ACHN (cell line): ENCODE measurements at regions not wholly inside any gene's neighbourhood (a gene's known extent, or its start where the extent isn't known, plus 50 kb on each side); places are given as distances from the start of the nearest gene placed in this dataset.
"Not testable (repeated sequence)": the region's sequence is repeated elsewhere in the genome, so short reads cannot be mapped to it uniquely, and the experiment has no call there.

Experiments
- DNase-seq: peaks from one replicate; pipeline ENCODE4 v3.0.0-alpha.2; 2015
- in situ Hi-C: cut with HindIII; loops from 2 replicates; pipeline ENCODE4 v1.10.0; 2017; ENCODE audit warnings: low sequenced_read_pairs, low pct_ligation_motif_present, low pct_unique_long_range_greater_than_20kb

DNA sequence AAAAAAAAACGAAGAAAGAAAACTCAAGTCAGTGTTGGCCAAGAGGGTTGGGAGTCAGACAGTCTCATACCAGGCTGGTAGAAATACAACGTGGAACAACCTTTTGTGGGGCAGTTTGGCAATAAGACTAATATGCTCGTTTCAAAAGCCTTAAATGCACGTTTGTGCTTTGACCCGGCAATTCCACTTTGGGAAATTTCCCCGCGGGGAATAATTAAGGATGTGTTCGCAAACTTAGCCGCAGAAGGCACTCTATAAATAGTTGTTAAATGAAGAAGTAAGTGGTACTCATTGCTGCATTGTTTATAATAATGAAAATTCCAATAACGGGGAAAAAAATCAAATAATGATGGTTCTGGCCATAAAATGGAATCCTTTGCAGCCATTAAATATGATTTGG lies 664.8 kb upstream of the EEF2KMT start:
- in situ Hi-C loops: no loop called here
- no peak for DNase-seq

DNA sequence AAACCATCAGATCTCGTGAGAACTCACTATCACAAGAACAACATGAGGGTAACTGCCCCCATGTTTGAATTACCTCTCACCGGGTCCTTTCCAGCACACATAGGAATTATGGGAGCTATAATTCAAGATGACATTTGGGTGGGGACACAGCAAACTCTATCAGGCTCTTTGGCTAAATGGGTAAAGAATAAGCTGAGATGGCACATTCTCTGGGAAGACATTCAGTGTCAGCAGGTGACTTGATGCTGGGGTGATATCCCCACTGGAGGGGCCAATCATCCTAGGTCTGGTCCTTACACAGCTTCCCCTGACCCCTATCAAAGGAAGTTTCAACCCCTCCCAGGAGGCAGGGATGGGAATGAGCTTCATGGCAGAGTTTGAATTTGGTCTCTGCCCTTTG lies 664.0 kb upstream of the EEF2KMT start:
- in situ Hi-C loops: no loop called here
- DNase-seq: no peak

DNA sequence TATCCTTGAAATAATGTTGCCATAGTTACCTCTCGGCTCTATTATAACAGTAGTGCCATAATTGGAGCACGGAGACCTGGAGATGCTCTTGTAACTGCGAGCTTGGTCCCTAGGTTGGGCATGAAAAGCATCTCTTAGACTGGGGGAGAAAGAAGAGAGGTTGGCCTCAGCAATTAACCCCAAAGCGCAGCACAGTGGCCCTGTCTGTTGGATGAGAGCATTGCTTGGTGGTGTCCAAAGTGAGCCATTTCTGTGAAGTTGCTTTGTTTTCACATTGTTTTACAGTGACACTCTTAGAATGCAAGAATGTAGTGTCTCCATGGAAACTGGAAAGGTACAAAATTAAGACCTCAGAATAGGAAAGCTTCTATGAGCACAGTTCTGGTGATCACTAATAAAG lies 660.7 kb upstream of the EEF2KMT start:
- no peak for DNase-seq
- in situ Hi-C loops: no loop called here

DNA sequence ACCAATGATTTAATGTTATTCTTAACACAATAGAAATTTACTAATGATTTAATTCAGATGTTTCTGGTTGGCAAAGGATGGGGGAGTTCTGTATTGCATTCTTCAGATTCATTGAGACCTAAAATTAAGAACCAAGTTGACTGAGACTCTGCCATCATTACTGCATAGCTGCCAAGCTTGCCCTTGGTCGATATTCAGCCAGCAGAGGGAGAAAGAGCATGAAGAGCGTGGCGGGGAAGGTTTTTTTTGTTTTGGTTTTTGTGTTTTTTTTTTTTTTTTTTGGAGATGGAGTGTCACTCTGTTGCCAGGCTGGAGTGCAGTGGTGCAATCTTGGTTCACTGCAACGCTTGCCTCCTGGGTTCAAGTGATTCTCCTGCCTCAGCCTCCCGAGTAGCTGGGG lies 659.4 kb upstream of the EEF2KMT start:
- in situ Hi-C loops: no loop called here

DNA sequence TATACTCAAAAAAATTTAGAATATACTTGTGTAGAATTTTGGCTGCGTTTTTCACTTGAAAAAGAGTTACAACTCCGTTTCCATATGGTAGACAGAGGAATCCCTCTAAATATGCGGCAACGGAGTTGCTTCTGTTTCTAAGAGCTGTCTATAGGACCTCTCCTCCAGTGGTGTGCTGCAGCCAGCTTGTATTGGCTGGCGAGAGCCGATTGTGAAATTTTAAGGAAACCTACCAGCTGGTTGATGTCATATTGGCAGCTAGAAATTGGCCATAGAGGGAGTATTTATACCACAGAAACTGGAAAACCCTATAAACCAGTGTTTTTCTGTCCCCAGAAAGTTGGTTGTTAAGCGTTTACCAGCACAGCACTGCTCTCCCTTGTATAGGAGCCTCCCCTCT lies 655.8 kb upstream of the EEF2KMT start:
- no peak for DNase-seq
- in situ Hi-C loops: no loop called here

More for the DNA sequence above, 659.4 kb upstream of the EEF2KMT start:
- DNase-seq: no peak

DNA sequence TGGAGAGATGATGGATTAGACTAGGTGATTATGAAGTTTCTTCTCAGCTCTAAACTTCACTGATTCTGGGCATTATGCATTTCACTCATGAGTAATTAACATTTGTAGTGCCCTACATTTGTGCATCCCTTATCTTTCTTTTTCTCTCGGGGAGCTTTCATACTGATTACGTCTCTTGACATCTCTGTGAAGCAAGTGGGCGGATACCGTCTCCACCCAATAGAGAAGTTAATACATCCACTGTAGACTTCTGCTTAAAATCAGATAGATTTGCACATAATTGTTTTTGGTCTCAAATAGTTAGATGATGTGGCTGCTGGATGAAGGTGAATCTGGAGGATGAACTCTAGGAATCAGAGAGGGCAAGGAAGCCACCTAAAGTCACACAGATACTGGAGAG lies 653.6 kb upstream of the EEF2KMT start:
- DNase-seq: no peak
- in situ Hi-C loops: no loop called here

DNA sequence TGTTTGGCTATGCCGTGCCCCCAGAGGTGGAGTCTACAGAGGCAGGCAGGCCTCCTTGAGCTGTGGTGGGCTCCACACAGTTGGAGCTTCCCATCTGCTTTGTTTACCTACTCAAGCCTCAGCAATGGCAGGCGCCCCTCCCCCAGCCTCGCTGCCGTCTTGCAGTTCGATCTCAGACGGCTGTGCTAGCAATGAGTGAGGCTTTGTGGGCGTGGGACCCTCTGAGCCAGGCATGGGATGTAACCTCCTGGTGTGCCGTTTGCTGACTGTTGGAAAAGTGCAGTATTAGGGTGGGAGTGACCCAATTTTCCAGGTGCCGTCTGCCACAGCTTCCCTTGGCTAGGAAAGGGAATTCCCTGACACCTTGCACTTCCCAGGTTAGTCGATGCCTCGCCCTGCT lies 652.8 kb upstream of the EEF2KMT start:
- DNase-seq, in situ Hi-C loops: not testable (repeated sequence)

DNA sequence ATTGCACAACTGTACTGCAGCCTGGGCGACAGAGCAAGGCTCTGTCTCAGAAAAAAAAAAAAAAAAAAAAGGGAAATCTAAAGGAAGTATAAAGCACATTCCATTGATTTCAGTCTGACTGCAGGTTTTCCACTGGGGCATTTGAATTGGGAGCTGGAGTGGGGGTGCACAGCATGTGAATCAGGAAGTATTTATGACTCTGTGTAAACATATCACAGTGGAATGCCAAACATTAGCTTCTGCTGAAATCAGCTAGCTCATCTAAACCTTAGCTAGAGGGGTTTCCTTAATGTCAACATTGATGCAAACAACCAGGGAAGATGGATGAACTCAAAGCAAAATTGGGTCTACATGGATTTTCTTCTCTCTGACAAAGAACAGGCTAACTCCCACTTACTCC lies 641.0 kb upstream of the EEF2KMT start:
- in situ Hi-C loops: no loop called here
- no peak for DNase-seq

DNA sequence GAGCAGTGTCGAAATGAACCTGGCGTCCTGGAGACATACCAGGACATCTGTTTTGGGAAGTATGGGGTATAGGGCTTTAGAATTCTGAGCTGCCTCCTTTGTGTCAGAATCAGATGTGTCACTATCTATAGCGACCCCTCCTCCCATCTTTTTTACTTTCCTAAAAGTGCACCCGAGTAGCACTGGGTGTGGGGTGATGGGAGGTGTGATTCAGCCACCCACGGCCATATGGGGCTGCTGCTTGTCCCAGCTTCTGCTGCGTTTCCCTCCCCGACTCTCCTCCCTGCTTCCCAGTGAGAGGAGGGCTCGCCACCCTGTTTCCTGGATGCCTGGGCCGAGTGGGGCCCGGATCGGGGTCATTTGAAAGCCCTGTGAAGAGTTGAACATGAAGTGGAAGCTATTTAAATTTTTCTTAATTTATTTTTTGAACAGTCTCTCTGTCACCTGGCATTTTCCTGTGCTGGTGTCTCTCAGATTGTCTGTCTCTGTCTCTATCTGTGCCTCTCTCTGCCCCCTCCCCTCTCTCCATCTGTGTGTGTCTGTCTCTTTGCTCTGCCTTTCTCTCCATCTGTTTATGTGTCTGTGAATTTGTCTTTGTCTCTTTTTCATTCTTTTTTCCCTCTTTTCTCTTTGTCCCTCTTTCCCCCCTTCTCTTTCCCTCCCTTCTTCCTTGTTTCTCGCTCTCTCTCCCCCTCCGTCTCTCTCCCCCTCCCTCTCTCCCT lies 638.8 kb upstream of the EEF2KMT start:
- in situ Hi-C loops: no loop called here
- DNase-seq: no peak

DNA sequence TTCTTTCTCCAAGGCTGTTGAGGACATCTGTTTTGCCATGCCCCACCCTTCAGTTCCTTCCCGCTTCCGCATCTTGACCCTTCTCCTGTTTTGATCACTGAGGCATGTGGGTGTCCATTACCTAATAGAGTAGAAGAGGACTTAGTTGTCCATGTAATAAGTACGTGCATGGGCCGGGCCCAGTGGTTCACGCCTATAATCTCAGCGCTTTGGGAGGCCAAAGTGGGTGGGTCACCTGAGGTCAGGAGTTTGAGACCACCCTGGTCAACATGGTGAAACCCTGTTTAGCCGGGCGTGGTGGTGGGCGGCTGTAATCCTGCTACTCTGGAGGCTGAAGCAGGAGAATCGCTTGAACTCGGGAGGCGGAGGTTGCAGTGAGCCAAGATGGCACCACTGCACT lies 637.8 kb upstream of the EEF2KMT start:
- in situ Hi-C loops: no loop called here
- DNase-seq: no peak

DNA sequence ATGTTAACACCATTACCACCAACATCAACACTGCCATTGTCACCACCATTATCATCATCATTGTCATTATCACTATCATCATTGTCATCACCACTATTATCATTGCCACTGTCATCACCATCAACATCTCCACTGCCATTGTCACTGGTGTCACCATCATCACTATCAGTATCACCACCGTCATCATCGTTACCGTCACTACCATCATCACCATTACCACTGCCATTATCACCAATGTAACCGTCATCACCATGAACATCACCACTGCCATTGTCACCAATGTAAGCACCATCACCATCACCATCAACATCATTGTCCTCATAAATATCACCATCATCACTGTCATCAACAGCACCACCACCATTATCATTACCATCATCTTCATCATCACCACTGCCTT lies 633.2 kb upstream of the EEF2KMT start:
- in situ Hi-C loops: no loop called here
- DNase-seq: no peak

DNA sequence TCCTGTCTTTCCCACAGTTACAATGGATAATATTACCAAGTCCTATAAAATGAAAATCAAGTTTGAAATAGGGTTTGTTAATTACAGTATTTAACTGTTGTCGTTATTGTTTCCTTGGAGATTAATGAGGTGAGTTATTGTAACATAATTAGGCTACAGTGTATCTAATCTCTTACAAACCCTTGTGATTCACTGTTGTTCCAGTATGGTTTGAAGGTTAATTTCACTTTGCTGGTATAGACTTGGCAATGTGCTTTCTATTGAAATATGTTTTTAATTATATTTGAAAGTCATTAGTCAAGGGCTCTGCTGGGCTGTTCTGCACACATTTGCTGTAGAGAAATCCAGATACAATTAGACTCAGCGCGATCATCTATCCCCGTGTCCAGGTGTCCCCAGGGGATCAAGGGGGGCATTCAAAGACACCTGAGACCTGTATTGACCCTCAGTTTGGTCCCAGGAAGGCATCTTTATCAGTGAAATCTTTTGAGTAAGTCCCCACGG lies 624.6 kb upstream of the EEF2KMT start:
- in situ Hi-C loops: no loop called here
- no peak for DNase-seq

DNA sequence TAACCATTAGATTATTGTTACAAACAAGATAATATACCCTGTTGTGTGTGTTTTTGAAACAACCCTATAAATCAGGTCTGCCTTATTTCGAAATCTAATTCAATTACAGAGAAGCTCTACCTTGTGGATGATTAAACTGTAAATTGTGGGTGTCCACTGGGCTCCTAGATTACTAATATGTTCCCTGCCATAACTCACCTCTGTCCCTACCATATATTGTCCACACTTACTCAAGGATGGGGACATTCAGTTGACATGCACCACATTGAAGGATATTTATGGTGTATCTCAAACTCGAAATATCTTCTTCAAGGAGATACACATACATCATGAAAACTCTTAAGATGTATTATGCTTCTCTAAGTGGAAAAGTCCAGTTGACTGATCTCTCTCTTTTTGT lies 617.6 kb upstream of the EEF2KMT start:
- in situ Hi-C loops: no loop called here
- DNase-seq: no peak

DNA sequence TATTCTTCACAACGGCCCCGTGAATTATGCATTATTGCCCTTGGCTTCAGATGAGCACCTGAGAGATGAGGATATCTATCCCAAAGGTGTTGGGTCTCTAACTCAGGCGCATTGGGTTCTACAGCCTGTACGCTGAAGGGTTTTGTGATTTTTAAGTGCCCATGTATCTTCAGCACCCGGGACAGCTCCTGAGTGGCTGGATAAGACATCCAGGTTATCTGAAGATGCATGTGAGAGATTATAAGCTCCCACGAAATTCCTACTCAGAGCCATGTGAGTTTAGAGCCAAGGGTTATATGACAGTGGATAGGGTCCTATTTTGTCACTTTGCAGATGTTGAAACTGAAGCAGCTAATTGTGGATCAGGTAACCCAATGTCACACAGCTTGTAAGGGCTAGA lies 612.3 kb upstream of the EEF2KMT start:
- DNase-seq: peak; percentile 45
- in situ Hi-C loops: no loop called here

DNA sequence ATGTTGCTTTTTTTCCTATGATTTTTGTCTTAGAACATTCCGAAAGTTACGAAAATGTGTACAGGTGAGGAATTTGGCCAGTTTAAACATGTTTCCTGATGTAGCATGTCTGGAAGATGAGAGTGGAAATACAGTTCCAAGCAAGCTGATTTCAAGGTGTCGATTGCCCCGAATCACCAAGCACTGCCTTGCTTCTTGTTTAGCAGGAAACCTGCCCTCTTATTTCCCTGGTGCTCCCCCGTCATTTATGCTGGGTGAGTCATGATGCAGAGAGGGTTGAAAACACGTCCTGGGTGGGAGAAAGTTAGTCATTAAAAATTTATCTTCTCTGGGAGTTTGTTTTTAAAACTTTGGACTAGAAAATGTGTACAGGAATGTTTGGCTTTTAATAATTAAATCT lies 608.6 kb upstream of the EEF2KMT start:
- no peak for DNase-seq
- in situ Hi-C loops: no loop called here

DNA sequence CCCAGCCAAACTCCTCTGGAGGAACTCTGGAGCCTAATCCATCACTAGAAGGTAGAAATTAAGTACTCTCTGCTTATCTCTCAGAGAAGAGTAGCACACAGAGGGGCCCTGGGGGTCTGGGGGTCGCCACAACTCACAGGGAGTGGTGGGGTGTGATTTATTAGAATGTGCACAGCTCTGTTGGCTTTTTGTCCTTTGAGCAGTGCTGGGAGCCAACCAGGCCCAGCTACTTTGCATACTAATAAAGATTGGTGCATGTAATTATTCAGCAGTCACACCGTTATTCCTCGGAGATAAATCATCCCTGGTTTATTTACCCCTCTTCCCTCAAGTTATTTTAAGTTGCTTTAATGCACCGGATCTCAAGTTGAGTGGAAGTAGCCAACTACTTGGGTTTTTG lies 606.7 kb upstream of the EEF2KMT start:
- in situ Hi-C loops: no loop called here
- DNase-seq: no peak

DNA sequence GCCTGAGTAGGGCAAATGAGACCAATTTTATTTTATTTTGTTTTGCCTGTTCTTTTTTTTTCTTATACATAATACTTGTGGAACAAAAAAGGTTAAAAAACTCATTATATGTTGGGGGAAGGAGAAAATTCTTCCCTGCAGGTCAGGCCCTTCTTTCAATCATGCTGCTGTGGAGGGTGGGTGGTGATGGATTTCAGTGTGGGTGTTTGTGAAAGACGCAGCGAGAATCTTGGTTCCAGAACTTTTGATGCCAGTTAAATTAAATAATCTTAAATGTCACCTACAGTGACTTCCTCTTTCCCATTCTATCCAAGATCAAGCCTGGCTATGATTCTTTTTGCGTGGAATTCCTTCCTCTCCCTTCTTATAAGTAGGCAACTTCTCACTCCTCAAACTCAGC lies 595.8 kb upstream of the EEF2KMT start:
- DNase-seq: no peak
- in situ Hi-C loops: no loop called here

DNA sequence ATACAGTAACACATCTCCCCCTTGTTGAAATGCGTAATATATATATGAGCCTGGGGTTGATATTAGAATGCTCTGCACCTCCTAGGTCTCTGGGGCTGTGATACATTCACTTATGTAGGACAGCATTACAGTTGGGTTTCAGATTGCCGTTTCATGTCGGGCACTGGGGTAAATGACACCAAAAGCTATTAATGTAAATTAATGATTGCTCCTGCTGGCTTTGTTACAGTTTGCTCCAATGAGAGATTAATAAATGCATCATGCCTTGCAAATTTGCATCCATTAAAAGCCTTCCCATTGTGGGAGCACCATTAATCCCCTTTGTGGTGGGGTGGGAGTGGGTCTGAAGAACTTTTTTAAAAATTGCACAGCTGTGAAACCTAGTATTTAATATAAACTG lies 584.4 kb upstream of the EEF2KMT start:
- no peak for DNase-seq
- in situ Hi-C loops: no loop called here

DNA sequence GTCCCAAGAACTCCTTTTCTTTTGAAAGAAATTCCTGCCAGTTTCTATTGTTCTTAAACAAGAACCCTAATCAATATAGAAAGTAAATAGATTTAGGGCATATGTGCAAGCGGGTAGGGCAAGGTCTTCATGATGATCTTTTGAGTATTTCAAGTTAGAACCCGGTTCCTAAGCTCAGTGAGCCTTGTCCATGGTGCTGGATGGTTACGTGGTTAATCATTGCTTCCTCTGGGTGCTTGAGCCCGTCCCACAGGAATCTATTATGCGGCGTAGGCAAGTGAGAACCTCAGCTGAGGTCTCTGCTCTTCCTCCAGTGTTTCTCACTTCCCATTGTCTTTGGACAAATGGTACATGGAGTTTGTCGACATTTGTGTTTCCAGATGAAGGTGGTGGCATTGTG lies 580.8 kb upstream of the EEF2KMT start:
- in situ Hi-C loops: no loop called here
- DNase-seq: peak; percentile 43

DNA sequence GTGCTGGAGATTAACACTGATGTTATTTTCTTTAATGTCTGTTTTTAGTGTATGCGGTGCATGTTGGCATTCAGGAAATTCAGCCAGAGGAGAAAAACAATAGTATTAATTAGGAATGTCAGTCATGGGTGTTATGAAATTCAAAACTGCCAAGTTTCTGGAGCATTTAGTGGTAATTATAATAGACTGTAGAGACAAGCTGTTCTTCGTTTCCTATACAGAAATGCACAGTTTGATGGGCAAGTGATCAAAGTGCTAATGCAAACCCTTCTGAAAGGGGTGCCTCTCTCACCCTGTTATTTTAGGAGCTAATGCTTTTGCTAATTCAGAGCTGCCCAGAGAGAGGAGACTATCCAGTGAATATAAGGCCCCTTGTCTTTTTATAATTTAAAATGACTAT lies 573.8 kb upstream of the EEF2KMT start:
- no peak for DNase-seq
- in situ Hi-C loops: no loop called here

DNA sequence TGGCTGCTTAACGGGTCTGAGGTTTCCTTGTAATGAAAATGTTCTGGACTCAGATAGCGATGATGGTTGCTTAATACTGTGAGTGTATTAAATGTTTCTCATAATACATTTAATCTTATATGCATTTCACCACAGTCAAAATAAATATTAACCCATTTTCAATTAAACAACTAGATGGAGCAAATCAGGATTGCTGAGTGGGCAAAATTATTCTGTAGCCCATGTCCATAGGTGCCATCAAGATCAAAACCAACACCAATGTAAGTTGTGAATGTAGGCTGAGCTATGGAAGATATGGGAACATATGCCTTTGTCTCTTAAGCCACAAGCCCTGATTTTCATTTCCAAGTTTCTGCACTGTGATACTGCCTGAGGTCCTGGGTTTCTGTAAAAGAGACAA lies 572.6 kb upstream of the EEF2KMT start:
- DNase-seq: no peak
- in situ Hi-C loops: no loop called here
